GM23248 (cell line): ENCODE measurements at regions not wholly inside any gene's neighbourhood (a gene's known extent, or its start where the extent isn't known, plus 50 kb on each side); places are given as distances from the start of the nearest gene placed in this dataset.
A peak's percentile ranks its signal among the peaks of the same experiment; 100 is the strongest.

Experiments
- DNase-seq: peaks from one replicate; pipeline ENCODE4 v3.0.0-alpha.2; 2015
- H2AFZ ChIP-seq: fragments of 200-600 bp; sonication (generic); 2 replicates; pipeline ENCODE4 v1.6.1; 2016; ENCODE audit warnings: antibody characterized with exemption
- H3F3A ChIP-seq: fragments of 200-600 bp; sonication (generic); 2 replicates; pipeline ENCODE4 v1.6.1; 2016; ENCODE audit warnings: mild to moderate bottlenecking, antibody characterized with exemption, mixed run types; ENCODE audit not compliant: insufficient read depth
- H3K27ac ChIP-seq: fragments of 200-600 bp; sonication (generic); 2 replicates; pipeline ENCODE4 v1.5.1; 2016; ENCODE audit warnings: mild to moderate bottlenecking
- H3K27me3 ChIP-seq: fragments of 200-600 bp; sonication (generic); replicated peaks from 2 replicates; pipeline ENCODE4 v1.6.1; 2016; ENCODE audit warnings: mild to moderate bottlenecking; ENCODE audit not compliant: insufficient read depth
- H3K36me3 ChIP-seq: fragments of 200-600 bp; sonication (generic); 2 replicates; pipeline ENCODE4 v1.6.1; 2016; ENCODE audit warnings: low read depth, mild to moderate bottlenecking
- H3K4me1 ChIP-seq: fragments of 200-600 bp; sonication (generic); 2 replicates; pipeline ENCODE4 v1.6.1; 2016; ENCODE audit warnings: mild to moderate bottlenecking; ENCODE audit not compliant: insufficient read depth
- H3K4me2 ChIP-seq: fragments of 200-600 bp; sonication (generic); one replicate; pipeline ENCODE4 v1.6.1; 2016; ENCODE audit warnings: mild to moderate bottlenecking; ENCODE audit not compliant: unreplicated experiment
- H3K4me3 ChIP-seq: fragments of 200-600 bp; sonication (generic); 2 replicates; pipeline ENCODE4 v1.5.1; 2016; ENCODE audit warnings: mild to moderate bottlenecking
- H3K79me2 ChIP-seq: fragments of 200-600 bp; sonication (generic); 2 replicates; pipeline ENCODE4 v1.6.1; 2016; ENCODE audit warnings: mild to moderate bottlenecking; ENCODE audit not compliant: insufficient read depth
- H3K9ac ChIP-seq: fragments of 200-600 bp; sonication (generic); 2 replicates; pipeline ENCODE4 v1.6.1; 2016; ENCODE audit warnings: mild to moderate bottlenecking
- H3K9me2 ChIP-seq: fragments of 200-600 bp; sonication (generic); 2 replicates; pipeline ENCODE4 v1.6.1; 2016; ENCODE audit warnings: mixed run types, mild to moderate bottlenecking, moderate library complexity; ENCODE audit not compliant: insufficient read depth
- H3K9me3 ChIP-seq: fragments of 200-600 bp; sonication (generic); one replicate; pipeline ENCODE4 v1.6.1; 2017; ENCODE audit warnings: low read depth
- H4K20me1 ChIP-seq: fragments of 200-600 bp; sonication (generic); 2 replicates; pipeline ENCODE4 v1.6.0; 2016; ENCODE audit not compliant: insufficient read depth
- EZH2 ChIP-seq: fragments of 200-600 bp; sonication (generic); IDR thresholded peaks from 2 replicates; pipeline ENCODE4 v1.6.1; 2018; ENCODE audit warnings: antibody characterized with exemption, mild to moderate bottlenecking; ENCODE audit not compliant: insufficient read depth, poor library complexity, severe bottlenecking
- EZH2phosphoT487 ChIP-seq: fragments of 200-600 bp; sonication (generic); IDR thresholded peaks from 2 replicates; pipeline ENCODE4 v1.6.1; 2018; ENCODE audit warnings: antibody characterized with exemption, moderate library complexity, mild to moderate bottlenecking, low read depth; ENCODE audit not compliant: insufficient read depth
- WGBS, 2 experiments: methylation state at CpG; one replicate each; pipeline ENCODE4 v1.1.6; 2015 to 2017; ENCODE audit warnings: low lambda C conversion rate in 2 of 2, low coverage in 1 of 2; ENCODE audit errors: missing lambda C conversion rate in 2 of 2; 5-methylcytosine and 5-hydroxymethylcytosine counted together
- in situ Hi-C: fragments of 300-500 bp; cut with MboI; formaldehyde crosslinking; loops from 2 replicates; pipeline ENCODE4 v1.15.0; 2020

GRCh38 chr4:184534511-184535391 lies 60.4 kb upstream of the IRF2 start:
- peak; percentile 86 for DNase-seq
- Histone ChIP-seq H3K27me3 (no peaks in the 10 kb centered on the region), H3K4me1 (peaks cover 30% of the 10 kb centered on the region), H3K9me3 (no peaks in the 10 kb centered on the region), H2AFZ (peak overlapping the region; percentile 51; the same call in 1 of the 2 replicates), H3K4me2 (peak overlapping the region; percentile 76), H3K9ac (peak overlapping the region; percentile 77), H3K79me2 (peaks cover 16% of the 10 kb centered on the region; the same call in 1 of the 2 replicates), H3F3A (peaks cover 24% of the 10 kb centered on the region), H3K9me2 (no peaks in the 10 kb centered on the region), H4K20me1 (no peaks in the 10 kb centered on the region), H3K36me3 (no peaks in the 10 kb centered on the region), H3K27ac (peak overlapping the region; percentile 95), H3K4me3 (peak overlapping the region; percentile 44)
- no peak for TF ChIP-seq EZH2phosphoT487
- no peak for TF ChIP-seq EZH2
- in situ Hi-C loops = no loop called here
- WGBS, 2 experiments = 76 to 79% methylated on average over 5 of the region's 5 CpGs

GRCh38 chr4:184533908-184534307 lies 59.6 kb upstream of the IRF2 start:
- no peaks in the 10 kb centered on the region for H4K20me1 ChIP-seq
- peak overlapping the region; percentile 95 for H3K27ac ChIP-seq
- H3K27me3 ChIP-seq = no peaks in the 10 kb centered on the region
- in situ Hi-C loops = no loop called here
- H3K4me2 ChIP-seq = peak overlapping the region; percentile 76
- peaks cover 16% of the 10 kb centered on the region; the same call in 1 of the 2 replicates for H3K79me2 ChIP-seq
- H3K4me1 ChIP-seq = peaks cover 30% of the 10 kb centered on the region
- no peak for DNase-seq
- H3K9me3 ChIP-seq = no peaks in the 10 kb centered on the region
- TF ChIP-seq EZH2 = no peak
- TF ChIP-seq EZH2phosphoT487 = no peak
- H3F3A ChIP-seq = peaks cover 24% of the 10 kb centered on the region
- no peak overlapping the region for H2AFZ ChIP-seq
- no peak overlapping the region for H3K4me3 ChIP-seq
- H3K9ac ChIP-seq = no peak overlapping the region
- H3K9me2 ChIP-seq = no peaks in the 10 kb centered on the region
- no peaks in the 10 kb centered on the region for H3K36me3 ChIP-seq

GRCh38 chr4:184531008-184531407 lies 56.7 kb upstream of the IRF2 start:
- Histone ChIP-seq H3K36me3 (no peaks in the 10 kb centered on the region), H3K9ac (no peak overlapping the region), H3K4me1 (peaks cover 23% of the 10 kb centered on the region), H2AFZ (no peak overlapping the region), H3K79me2 (peaks cover 7% of the 10 kb centered on the region; the same call in 1 of the 2 replicates), H4K20me1 (no peaks in the 10 kb centered on the region), H3F3A (peaks cover 22% of the 10 kb centered on the region), H3K27me3 (no peaks in the 10 kb centered on the region), H3K4me2 (no peak overlapping the region), H3K9me3 (no peaks in the 10 kb centered on the region), H3K27ac (no peak overlapping the region), H3K4me3 (no peak overlapping the region), H3K9me2 (no peaks in the 10 kb centered on the region)
- TF ChIP-seq EZH2phosphoT487 (no peak), EZH2 (no peak)
- DNase-seq = no peak
- WGBS, 2 experiments = 90 to 97% methylated on average over 2 of the region's 2 CpGs
- in situ Hi-C loops = no loop called here

GRCh38 chr4:184529283-184529682 lies 54.9 kb upstream of the IRF2 start:
- Histone ChIP-seq H3K79me2 (peaks cover 7% of the 10 kb centered on the region; the same call in 1 of the 2 replicates), H3K4me1 (peaks cover 8% of the 10 kb centered on the region; the same call in 1 of the 2 replicates), H3K4me3 (no peak overlapping the region), H3K27ac (no peak overlapping the region), H2AFZ (no peak overlapping the region), H3K36me3 (no peaks in the 10 kb centered on the region), H3F3A (peaks cover 7% of the 10 kb centered on the region; the same call in 1 of the 2 replicates), H3K9me2 (no peaks in the 10 kb centered on the region), H3K4me2 (no peak overlapping the region), H3K9me3 (no peaks in the 10 kb centered on the region), H3K27me3 (no peaks in the 10 kb centered on the region), H4K20me1 (no peaks in the 10 kb centered on the region), H3K9ac (no peak overlapping the region)
- WGBS, 2 experiments = 84 to 86% methylated on average over 5 of the region's 5 CpGs
- DNase-seq = no peak
- in situ Hi-C loops = no loop called here
- TF ChIP-seq EZH2 = no peak

- TF ChIP-seq EZH2 (no peak), EZH2phosphoT487 (no peak)
- Histone ChIP-seq H3K27me3 (no peaks in the 10 kb centered on the region), H3F3A (peaks cover 4% of the 10 kb centered on the region; the same call in 1 of the 2 replicates), H3K9me3 (no peaks in the 10 kb centered on the region), H3K4me2 (no peak overlapping the region), H3K4me1 (peaks cover 2% of the 10 kb centered on the region; the same call in 1 of the 2 replicates), H3K9me2 (no peaks in the 10 kb centered on the region), H3K36me3 (no peaks in the 10 kb centered on the region), H3K9ac (no peak overlapping the region), H3K27ac (no peak overlapping the region), H2AFZ (no peak overlapping the region), H4K20me1 (no peaks in the 10 kb centered on the region), H3K79me2 (peaks cover 7% of the 10 kb centered on the region; the same call in 1 of the 2 replicates), H3K4me3 (no peak overlapping the region)
- WGBS, 2 experiments = 64 to 67% methylated on average over 3 of the region's 3 CpGs
- in situ Hi-C loops = no loop called here
- no peak for DNase-seq
Measured at GRCh38 chr4:184528713-184529112, 54.4 kb upstream of the IRF2 start.
